HEK293T (cell line): ENCODE measurements at regions not wholly inside any gene's neighbourhood (a gene's known extent, or its start where the extent isn't known, plus 50 kb on each side); places are given as distances from the start of the nearest gene placed in this dataset.

Source experiments
- CTCF ChIA-PET: fragments of 350-600 bp; formaldehyde crosslinking; extraction: SDS; loops from one replicate; lab custom pipeline; 2021; ENCODE audit warnings: antibody characterized with exemption, inconsistent platforms; lab: Yijun Ruan, JAX
- POLR2A ChIA-PET: fragments of 350-600 bp; formaldehyde crosslinking; extraction: SDS; loops from one replicate; lab custom pipeline; 2020; ENCODE audit warnings: antibody characterized with exemption, inconsistent platforms; lab: Yijun Ruan, JAX
- DNase-seq: peaks from one replicate; pipeline ENCODE4 v3.0.0; 2012; ENCODE audit warnings: mixed read lengths; ENCODE audit errors: extremely low spot score
- ARNT ChIP-seq: fragments of 450-650 bp; IDR thresholded peaks from 2 replicates; pipeline ENCODE4 v1.6.1; 2017; ENCODE audit warnings: mild to moderate bottlenecking
- BHLHE40 ChIP-seq: fragments of 450-650 bp; IDR thresholded peaks from 2 replicates; pipeline ENCODE4 v1.6.1; 2016; ENCODE audit warnings: mild to moderate bottlenecking, moderate library complexity, borderline replicate concordance
- CTBP1 ChIP-seq: fragments of 450-650 bp; IDR thresholded peaks from 2 replicates; pipeline ENCODE4 v1.6.1; 2016; ENCODE audit warnings: borderline replicate concordance
- ELF4 ChIP-seq: fragments of 450-650 bp; IDR thresholded peaks from 2 replicates; pipeline ENCODE4 v1.6.1; 2017; ENCODE audit warnings: antibody characterized with exemption
- FOXA1 ChIP-seq: fragments of 450-650 bp; IDR thresholded peaks from 2 replicates; pipeline ENCODE4 v1.6.1; 2016; ENCODE audit warnings: mild to moderate bottlenecking
- FOXK2 ChIP-seq: fragments of 450-650 bp; IDR thresholded peaks from 2 replicates; pipeline ENCODE4 v1.6.1; 2016; ENCODE audit warnings: mild to moderate bottlenecking
- FOXM1 ChIP-seq: fragments of 450-650 bp; IDR thresholded peaks from 2 replicates; pipeline ENCODE4 v1.6.1; 2017; ENCODE audit warnings: mild to moderate bottlenecking, borderline replicate concordance
- HDGF ChIP-seq: fragments of 450-650 bp; IDR thresholded peaks from 2 replicates; pipeline ENCODE4 v1.6.1; 2017; ENCODE audit warnings: antibody characterized with exemption, borderline replicate concordance
- L3MBTL2 ChIP-seq: fragments of 450-650 bp; conservative IDR thresholded peaks from 2 replicates; pipeline ENCODE4 v1.6.1; 2016; ENCODE audit warnings: mild to moderate bottlenecking
- LEF1 ChIP-seq: fragments of 450-650 bp; IDR thresholded peaks from 2 replicates; pipeline ENCODE4 v1.6.1; 2017; ENCODE audit warnings: mild to moderate bottlenecking, borderline replicate concordance
- NFRKB ChIP-seq: fragments of 450-650 bp; IDR thresholded peaks from 2 replicates; pipeline ENCODE4 v1.6.1; 2016; ENCODE audit warnings: mild to moderate bottlenecking, moderate library complexity
- PKNOX1 ChIP-seq: fragments of 450-650 bp; IDR thresholded peaks from 2 replicates; pipeline ENCODE4 v1.6.1; 2016
- SP1 ChIP-seq: fragments of 450-650 bp; IDR thresholded peaks from 2 replicates; pipeline ENCODE4 v1.6.1; 2017
- SUZ12 ChIP-seq: fragments of 450-650 bp; IDR thresholded peaks from 2 replicates; pipeline ENCODE4 v1.6.1; 2016; ENCODE audit warnings: mild to moderate bottlenecking
- TARDBP ChIP-seq: fragments of 450-650 bp; IDR thresholded peaks from 2 replicates; pipeline ENCODE4 v1.6.1; 2016
- ZNF384 ChIP-seq: fragments of 450-650 bp; IDR thresholded peaks from 2 replicates; pipeline ENCODE4 v1.6.1; 2016

- POLR2A ChIA-PET = no interaction called here
- DNase-seq = no peak
- TF ChIP-seq PKNOX1 (no peak), ZNF384 (no peak), BHLHE40 (no peak), L3MBTL2 (no peak), FOXA1 (no peak), ARNT (no peak), SUZ12 (no peak), CTBP1 (no peak), TARDBP (no peak), NFRKB (no peak), FOXM1 (no peak), HDGF (no peak), ELF4 (no peak), SP1 (no peak), FOXK2 (no peak)
- CTCF ChIA-PET = no interaction called here
Measured at GRCh38 chr7:69395061-69395714, 203.1 kb upstream of the AUTS2 start.

GRCh38 chr7:69398986-69399385, 199.3 kb upstream of the AUTS2 start:
- no peak for TF ChIP-seq BHLHE40
- no peak for TF ChIP-seq FOXM1
- no peak for TF ChIP-seq ARNT
- no peak for TF ChIP-seq ELF4
- no peak for TF ChIP-seq ZNF384
- no peak for TF ChIP-seq NFRKB
- no peak for TF ChIP-seq SP1
- TF ChIP-seq PKNOX1 = no peak
- no peak for TF ChIP-seq SUZ12
- TF ChIP-seq LEF1 = no peak
- TF ChIP-seq FOXK2 = no peak
- no peak for TF ChIP-seq L3MBTL2
- no peak for TF ChIP-seq FOXA1
- no peak for TF ChIP-seq HDGF
- no peak for TF ChIP-seq TARDBP
- no peak for TF ChIP-seq CTBP1
- ChIA-PET CTCF (no interaction called here), POLR2A (no interaction called here)
- no peak for DNase-seq

GRCh38 chr7:69399401-69399800, 198.9 kb upstream of the AUTS2 start:
- CTCF ChIA-PET = no interaction called here
- TF ChIP-seq BHLHE40 (no peak), HDGF (no peak), L3MBTL2 (no peak), PKNOX1 (no peak), CTBP1 (no peak), LEF1 (no peak)
- POLR2A ChIA-PET = no interaction called here
- no peak for DNase-seq

GRCh38 chr7:69402696-69403095, 195.6 kb upstream of the AUTS2 start:
- DNase-seq = no peak
- TF ChIP-seq L3MBTL2 = no peak
- TF ChIP-seq NFRKB = no peak
- TF ChIP-seq HDGF = no peak
- ChIA-PET POLR2A (no interaction called here), CTCF (interaction anchor here (0.6 to 0.7 kb wide), 2 partner anchors 193 to 652 kb away, joined by 4 read pairs; no protein-coding TSS in a partner anchor)

GRCh38 chr7:69403169-69403568, 195.1 kb upstream of the AUTS2 start:
- no peak for TF ChIP-seq ARNT
- ChIA-PET CTCF (interaction anchor here (0.6 to 1.5 kb wide), 3 partner anchors 193 to 652 kb away, joined by 3 to 4 read pairs (median 4); no protein-coding TSS in a partner anchor), POLR2A (no interaction called here)
- DNase-seq = peak; percentile 44

- no peak for TF ChIP-seq ARNT
- POLR2A ChIA-PET = no interaction called here
- CTCF ChIA-PET = no interaction called here
- no peak for DNase-seq
Measured at GRCh38 chr7:69411018-69411417, 187.3 kb upstream of the AUTS2 start.

- TF ChIP-seq FOXM1 (no peak), ARNT (no peak), FOXA1 (no peak), LEF1 (no peak), BHLHE40 (no peak)
- POLR2A ChIA-PET = no interaction called here
- no peak for DNase-seq
- CTCF ChIA-PET = no interaction called here
Measured at GRCh38 chr7:69411466-69411865, 186.8 kb upstream of the AUTS2 start.
